Heart right ventricle (tissue), 16 donors: ENCODE measurements at regions not wholly inside any gene's neighbourhood (a gene's known extent, or its start where the extent isn't known, plus 50 kb on each side); places are given as distances from the start of the nearest gene placed in this dataset.
A peak's percentile ranks its signal among the peaks of the same experiment; 100 is the strongest.

Experiments
- ATAC-seq, 8 donors: fragments of 200-7000 bp; cut with Tn5 transposase; one replicate each; pipeline ENCODE4 v1.9.1; 2020; ENCODE audit warnings: mild to moderate bottlenecking in 8 of 8, moderate library complexity in 8 of 8, moderate number of reproducible peaks in 1 of 8
- DNase-seq, 2 donors: peaks; one replicate each; pipeline ENCODE4 v3.0.0-alpha.2; 2020
- H3K27ac ChIP-seq, 10 donors: fragments of 200-600 bp; sonication (generic) in 2 of 10; one replicate each; pipeline versions ENCODE4 v1.5.0 to v1.8.0; 2020 to 2022; ENCODE audit warnings: mild to moderate bottlenecking in 3 of 10
- H3K27me3 ChIP-seq, 7 donors: fragments of 200-600 bp; one replicate each; pipeline ENCODE4 v1.8.0; 2021 to 2022; ENCODE audit warnings: mild to moderate bottlenecking in 2 of 7
- H3K36me3 ChIP-seq, 9 donors: fragments of 200-600 bp; sonication (generic) in 1 of 9; one replicate each; pipeline versions ENCODE4 v1.5.0 to v1.8.0; 2020 to 2022; ENCODE audit warnings: mild to moderate bottlenecking in 2 of 9
- H3K4me1 ChIP-seq, 9 donors: fragments of 200-600 bp; sonication (generic) in 1 of 9; one replicate each; pipeline versions ENCODE4 v1.5.0 to v1.8.0; 2020 to 2022; ENCODE audit warnings: mild to moderate bottlenecking in 4 of 9
- H3K4me3 ChIP-seq, 10 donors: fragments of 200-600 bp; sonication (generic) in 2 of 10; one replicate each; pipeline versions ENCODE4 v1.5.0 to v1.8.0; 2020 to 2022; ENCODE audit warnings: mild to moderate bottlenecking in 7 of 10, moderate library complexity in 2 of 10
- H3K9me3 ChIP-seq, 11 donors: fragments of 200-600 bp in 10 of 11; sonication (generic) in 2 of 11; one replicate each; pipeline versions ENCODE4 v1.5.0 to v1.8.0; 2013 to 2022; ENCODE audit warnings: mild to moderate bottlenecking in 2 of 11, control low read depth in 1 of 11, moderate library complexity in 1 of 11
- WGBS, 2 donors: extraction: QIAGEN DNeasy Blood & Tissue Kit; methylation state at CpG; one replicate each; pipeline ENCODE4 v1.1.7; 2013; ENCODE audit warnings: inconsistent platforms in 1 of 2; 5-methylcytosine and 5-hydroxymethylcytosine counted together
- intact Hi-C, 10 donors: fragments of 100-400 bp; cut with DNase I; formaldehyde crosslinking; loops; one replicate each; pipeline versions ENCODE4 v1.11.1 to v1.14.2; 2022
- TF ChIP-seq, protein P1 (sequence below), 9 donors: fragments of 200-600 bp; sonication (generic) in 2 of 9; IDR thresholded peaks; one replicate each; pipeline versions ENCODE4 v1.5.0 to v1.8.0; 2021 to 2022; ENCODE audit warnings: antibody characterized with exemption in 9 of 9, mild to moderate bottlenecking in 5 of 9, moderate library complexity in 1 of 9
- donor health status: Arrhythmogenic right ventricular cardiomyopathy.
- donor health status: ischemic (EF 13 %, LVEDD 7.1; RV severe dilation, severe dysfunction).
- donor health status: healthy with polysubstance abuse.
- donor health status: DM: no; HTN: yes; CAD: no.
- donor health status: DM: no; HTN: no; CAD: no.
- donor health status: ischemic (EF 25% LVEDD 6.9; RV normal size, moderate dysfunction).
- donor health status: ischemic (EF 25% LVEDD 5.7; RV mildly dilated, moderate dysfunction).
- donor health status: healthy.
- donor health status: DM: yes; HTN: yes; CAD: no.
- donor health status: Ischemic cardiomyopathy.
- donor health status: ischemic (EF 35%, LVEDD 5.7; RV mildly dilated, moderate dysfunction).
- donor health status: nonischemic (EF 11% LVEDD 7.7; RV severe dilation, severe dysfunction).
- donor health status: DM: yes; HTN: yes; CAD: no.
- donor health status: PGD.
- donor health status: ischemic (EF 29% LVEDD 5.4; RV normal size, mild dysfunction).
- donor health status: nonischemic (EF 23%, LVEDD 6.1; RV moderate dilation, normal function).

DNA sequence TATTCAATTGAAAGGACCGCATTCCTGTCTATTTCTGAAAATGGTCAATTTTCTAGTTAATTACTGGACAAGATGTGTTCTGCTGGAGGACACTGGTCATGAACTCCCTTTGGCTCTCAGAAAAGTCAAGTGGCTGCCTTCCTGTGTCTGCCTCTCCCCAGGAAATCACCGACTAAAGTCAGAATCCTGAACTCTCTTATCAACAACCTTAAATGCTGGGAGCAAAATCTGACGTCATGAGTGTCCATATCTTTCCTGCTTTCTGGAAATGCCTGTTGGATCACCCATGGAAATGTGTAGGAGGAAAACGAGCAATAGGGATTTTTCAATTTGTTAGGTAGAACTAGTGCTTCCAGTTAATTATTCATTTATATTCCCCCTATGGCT is 53.5 kb upstream of the PLCB1 start:
- no peak overlapping the region for H3K4me3 ChIP-seq
- ATAC-seq = peak in 5 of 8 donors; percentile 58 to 89 (median 79)
- peak in 1 of 2 donors; percentile 12 for DNase-seq
- no peaks in the 10 kb centered on the region for H3K27me3 ChIP-seq
- TF ChIP-seq, protein P1, sequence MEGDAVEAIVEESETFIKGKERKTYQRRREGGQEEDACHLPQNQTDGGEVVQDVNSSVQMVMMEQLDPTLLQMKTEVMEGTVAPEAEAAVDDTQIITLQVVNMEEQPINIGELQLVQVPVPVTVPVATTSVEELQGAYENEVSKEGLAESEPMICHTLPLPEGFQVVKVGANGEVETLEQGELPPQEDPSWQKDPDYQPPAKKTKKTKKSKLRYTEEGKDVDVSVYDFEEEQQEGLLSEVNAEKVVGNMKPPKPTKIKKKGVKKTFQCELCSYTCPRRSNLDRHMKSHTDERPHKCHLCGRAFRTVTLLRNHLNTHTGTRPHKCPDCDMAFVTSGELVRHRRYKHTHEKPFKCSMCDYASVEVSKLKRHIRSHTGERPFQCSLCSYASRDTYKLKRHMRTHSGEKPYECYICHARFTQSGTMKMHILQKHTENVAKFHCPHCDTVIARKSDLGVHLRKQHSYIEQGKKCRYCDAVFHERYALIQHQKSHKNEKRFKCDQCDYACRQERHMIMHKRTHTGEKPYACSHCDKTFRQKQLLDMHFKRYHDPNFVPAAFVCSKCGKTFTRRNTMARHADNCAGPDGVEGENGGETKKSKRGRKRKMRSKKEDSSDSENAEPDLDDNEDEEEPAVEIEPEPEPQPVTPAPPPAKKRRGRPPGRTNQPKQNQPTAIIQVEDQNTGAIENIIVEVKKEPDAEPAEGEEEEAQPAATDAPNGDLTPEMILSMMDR (IDR thresholded peaks at IDR 0.05) = no peak
- H3K4me1 ChIP-seq = peaks cover 0 to 16% (median 0%) of the 10 kb centered on the region in 9 donors
- H3K27ac ChIP-seq = no peak overlapping the region
- no peaks in the 10 kb centered on the region for H3K9me3 ChIP-seq
- WGBS, 2 donors = 39% methylated on average over 4 of the region's 4 CpGs
- H3K36me3 ChIP-seq = no peaks in the 10 kb centered on the region
- intact Hi-C loops = no loop called here

DNA sequence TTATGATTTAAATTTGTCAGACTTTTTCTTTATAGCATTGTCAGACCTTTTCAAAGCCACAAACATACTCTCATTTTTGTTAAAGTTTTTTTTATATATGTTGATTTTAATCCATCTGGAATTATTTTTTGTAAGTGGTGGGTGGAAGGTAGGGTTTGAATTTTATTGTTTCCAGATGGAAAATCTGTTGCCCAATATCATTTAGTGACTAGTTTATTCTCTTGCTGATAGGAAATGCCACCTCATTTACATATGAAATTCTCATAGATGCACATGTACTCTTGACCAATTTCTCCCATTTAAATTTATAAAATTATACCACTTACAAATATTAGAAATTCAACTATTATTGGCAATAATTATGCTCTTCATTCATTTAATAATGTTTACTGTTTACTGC is 52.1 kb upstream of the PLCB1 start:
- H3K27me3 ChIP-seq = no peaks in the 10 kb centered on the region
- no peak overlapping the region for H3K4me3 ChIP-seq
- H3K36me3 ChIP-seq = no peaks in the 10 kb centered on the region
- TF ChIP-seq, protein P1 (IDR thresholded peaks at IDR 0.05) = no peak
- no peaks in the 10 kb centered on the region for H3K9me3 ChIP-seq
- no peak overlapping the region for H3K27ac ChIP-seq
- DNase-seq = no peak
- peaks cover 0 to 16% (median 0%) of the 10 kb centered on the region in 9 donors for H3K4me1 ChIP-seq
- intact Hi-C loops = no loop called here
- ATAC-seq = no peak

DNA sequence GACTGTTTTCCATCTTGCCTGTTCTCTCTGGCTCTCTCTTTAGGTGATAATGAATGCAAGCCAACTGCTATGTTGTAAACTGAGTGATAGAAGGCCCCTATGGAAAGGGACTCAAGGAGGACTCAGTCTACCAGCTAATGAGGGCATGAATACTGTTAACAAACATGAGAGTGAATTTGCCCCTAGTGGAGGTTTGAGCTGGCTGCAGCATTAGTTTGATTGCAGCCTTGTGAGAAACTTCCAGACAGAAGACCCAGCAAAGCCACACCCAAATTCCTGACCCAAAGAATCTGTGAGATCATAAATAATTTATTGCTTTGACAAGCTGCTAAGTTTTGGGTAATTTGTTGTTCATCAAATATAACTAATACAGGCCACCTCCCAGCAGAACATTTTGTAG is 50.0 kb upstream of the PLCB1 start:
- TF ChIP-seq, protein P1 (IDR thresholded peaks at IDR 0.05) = peak in 3 of 9 donors; percentile 16 to 23 (median 18)
- no peak for DNase-seq
- H3K27ac ChIP-seq = peak overlapping the region in 1 of 10 donors; percentile 2

More for the DNA sequence above, 50.0 kb upstream of the PLCB1 start:
- no peaks in the 10 kb centered on the region for H3K27me3 ChIP-seq
- H3K4me1 ChIP-seq = peaks cover 0 to 16% (median 0%) of the 10 kb centered on the region in 9 donors
- ATAC-seq = no peak
- H3K36me3 ChIP-seq = no peaks in the 10 kb centered on the region
- no peaks in the 10 kb centered on the region for H3K9me3 ChIP-seq
- H3K4me3 ChIP-seq = no peak overlapping the region
- intact Hi-C loops = no loop called here
